Thyroid gland (tissue), 4 donors: ENCODE measurements at regions not wholly inside any gene's neighbourhood (a gene's known extent, or its start where the extent isn't known, plus 50 kb on each side); places are given as distances from the start of the nearest gene placed in this dataset.
"Not testable (repeated sequence)": the region's sequence is repeated elsewhere in the genome, so short reads cannot be mapped to it uniquely, and the experiment has no call there.

Source experiments
- DNase-seq, 2 donors: peaks; one replicate each; pipeline ENCODE4 v3.0.0-alpha.2; 2019
- H3K27ac ChIP-seq, 3 donors: fragments of 200-600 bp; sonication (generic); 1 replicate in 2 of 3; 2 replicates in 1 of 3; pipeline ENCODE4 v1.5.1; 2016 to 2019; ENCODE audit warnings: mild to moderate bottlenecking in 1 of 3, moderate library complexity in 1 of 3
- H3K27me3 ChIP-seq: fragments of 200-600 bp; sonication (generic); one replicate; pipeline ENCODE4 v1.5.1; 2019
- H3K36me3 ChIP-seq, 2 donors: fragments of 200-600 bp; sonication (generic); one replicate each; pipeline ENCODE4 v1.5.1; 2016 to 2019
- H3K4me1 ChIP-seq, 2 donors: fragments of 200-600 bp; sonication (generic); one replicate each; pipeline ENCODE4 v1.5.1; 2017 to 2019
- H3K4me3 ChIP-seq, 3 donors: fragments of 200-600 bp; sonication (generic); replicated peaks in 1 of 3; 1 replicate in 2 of 3; 2 replicates in 1 of 3; pipeline ENCODE4 v1.5.1; 2016; ENCODE audit warnings: mild to moderate bottlenecking in 1 of 3
- H3K9me3 ChIP-seq: fragments of 200-600 bp; sonication (generic); one replicate; pipeline ENCODE4 v1.5.1; 2017
- WGBS, 2 donors: methylation state at CpG; one replicate each; pipeline ENCODE4 v1.1.5; 2017; 5-methylcytosine and 5-hydroxymethylcytosine counted together
- intact Hi-C: fragments of 100-400 bp; cut with DNase I; formaldehyde crosslinking; loops from one replicate; pipeline ENCODE4 v1.15.1; 2023

DNA sequence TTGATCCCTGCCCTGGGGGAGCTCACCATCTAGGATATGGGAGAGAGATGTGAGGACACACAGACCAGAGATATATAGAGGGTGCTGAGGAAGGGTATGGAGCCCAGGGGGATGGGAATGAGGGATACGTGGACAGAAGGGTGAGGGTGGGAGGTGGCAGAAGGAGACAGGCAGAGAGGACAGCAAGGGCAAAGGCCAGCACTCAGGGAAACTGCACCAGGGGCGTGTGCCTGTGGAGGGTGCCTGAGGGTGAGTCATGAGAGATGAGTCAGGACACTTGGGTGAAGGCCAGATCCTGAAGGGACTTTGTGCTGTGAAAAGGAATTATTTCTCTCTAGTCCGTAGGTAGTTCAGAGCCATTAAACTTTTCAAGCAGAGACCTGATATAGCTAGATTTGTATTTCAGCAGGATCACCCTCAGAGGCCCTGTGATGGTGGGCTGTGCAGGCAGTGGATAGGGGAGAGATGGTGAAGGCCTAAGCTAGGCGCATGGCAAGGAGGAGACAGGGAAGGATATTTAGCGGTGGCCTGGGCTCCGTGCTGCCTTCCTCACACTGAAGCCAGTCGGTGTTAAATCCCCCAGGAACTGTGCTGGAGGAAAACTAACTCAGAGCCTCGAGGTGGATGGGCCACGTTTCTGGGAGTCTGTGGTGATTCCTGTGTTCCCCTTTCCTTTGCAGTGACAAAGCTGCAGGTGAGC is 3075.0 kb downstream of the RPIA start:
- WGBS, 2 donors: 66 to 72% methylated on average over 8 to 9 of the region's 9 CpGs
- H3K27ac ChIP-seq, DNase-seq, H3K4me1 ChIP-seq, H3K36me3 ChIP-seq, H3K27me3 ChIP-seq, intact Hi-C loops, H3K4me3 ChIP-seq, H3K9me3 ChIP-seq: not testable (repeated sequence)

DNA sequence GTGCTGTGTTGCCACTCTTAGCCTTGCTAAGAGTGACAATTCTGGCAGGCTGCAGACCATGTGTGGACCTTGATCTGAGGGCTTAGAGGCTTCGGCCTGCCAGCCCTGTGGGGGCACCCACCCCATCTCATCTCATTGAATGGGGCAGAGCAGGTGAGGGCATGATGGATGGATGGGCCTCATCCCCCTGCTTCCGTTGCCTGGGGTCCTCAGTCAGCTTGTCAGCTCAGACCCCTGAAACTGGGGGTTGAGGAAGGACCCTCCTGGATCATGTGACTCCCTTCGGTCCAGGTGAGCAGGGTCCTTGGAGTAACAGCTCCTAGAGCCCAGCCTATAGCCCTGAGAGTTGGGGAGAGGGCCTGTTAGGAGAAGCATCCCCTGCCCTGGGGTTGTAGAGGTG is 3076.8 kb downstream of the RPIA start:
- H3K4me3 ChIP-seq, H3K36me3 ChIP-seq, DNase-seq, H3K4me1 ChIP-seq, H3K27me3 ChIP-seq, H3K9me3 ChIP-seq, H3K27ac ChIP-seq, intact Hi-C loops: not testable (repeated sequence)
- WGBS, 2 donors: 85% methylated on average over 2 of the region's 3 CpGs

DNA sequence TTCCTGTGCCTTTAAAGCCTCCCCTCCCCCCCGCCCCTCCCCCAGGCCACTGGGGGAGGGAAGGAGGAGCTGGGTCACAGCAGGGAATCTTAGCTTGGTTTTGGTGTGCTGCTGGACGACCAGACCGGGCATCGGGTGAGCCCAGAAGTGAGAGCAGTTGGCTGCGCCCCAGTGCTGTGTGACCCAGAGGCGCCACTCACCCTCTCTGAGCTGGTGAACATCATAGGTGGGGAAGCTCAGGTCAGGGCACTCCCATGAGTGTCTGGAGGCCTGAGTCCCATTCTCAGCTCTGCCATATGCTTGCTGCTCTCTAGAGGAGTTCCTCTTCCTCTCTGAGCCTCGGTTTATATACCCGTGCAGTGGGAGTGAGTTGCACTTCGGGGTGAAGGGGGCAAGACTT is 3077.5 kb downstream of the RPIA start:
- 74 to 76% methylated on average over 4 to 6 of the region's 9 CpGs for WGBS, 2 donors
- H3K4me1 ChIP-seq, H3K27me3 ChIP-seq, H3K36me3 ChIP-seq, intact Hi-C loops, H3K9me3 ChIP-seq, H3K4me3 ChIP-seq, DNase-seq, H3K27ac ChIP-seq: not testable (repeated sequence)

DNA sequence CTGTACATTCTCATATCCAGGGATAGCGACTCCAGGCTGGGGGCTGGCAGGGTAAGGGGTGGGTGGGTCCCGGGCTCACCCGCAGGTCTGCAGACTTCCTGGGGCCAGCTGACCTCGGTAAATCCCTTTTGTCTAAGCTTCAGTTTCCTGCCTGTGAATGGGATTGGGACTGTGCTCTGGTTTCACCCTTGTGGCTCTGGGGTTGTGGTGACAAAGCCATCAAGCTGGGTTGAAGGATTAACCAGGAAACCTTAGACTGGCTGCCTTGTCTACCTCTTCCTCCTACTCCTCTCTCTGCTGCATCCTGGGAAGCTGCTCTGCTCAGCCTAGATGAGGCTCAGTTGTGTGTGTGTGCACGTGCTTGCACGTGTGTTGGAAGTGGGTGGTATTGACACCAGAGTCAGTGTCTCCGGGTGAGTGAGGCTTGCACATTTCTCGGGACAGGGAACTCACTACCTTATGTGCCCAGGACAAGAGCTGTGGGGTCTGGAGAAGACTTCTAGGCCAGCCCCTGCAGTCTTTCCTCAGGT is 3078.6 kb downstream of the RPIA start:
- H3K36me3 ChIP-seq, H3K27ac ChIP-seq, H3K27me3 ChIP-seq, DNase-seq, H3K9me3 ChIP-seq, H3K4me1 ChIP-seq, intact Hi-C loops, H3K4me3 ChIP-seq: not testable (repeated sequence)
- whole genome bisulfite sequencing, 2 donors: 80% methylated on average over 1 of the region's 8 CpGs; no CpG with 5 or more reads in 1 of the 2 donors

DNA sequence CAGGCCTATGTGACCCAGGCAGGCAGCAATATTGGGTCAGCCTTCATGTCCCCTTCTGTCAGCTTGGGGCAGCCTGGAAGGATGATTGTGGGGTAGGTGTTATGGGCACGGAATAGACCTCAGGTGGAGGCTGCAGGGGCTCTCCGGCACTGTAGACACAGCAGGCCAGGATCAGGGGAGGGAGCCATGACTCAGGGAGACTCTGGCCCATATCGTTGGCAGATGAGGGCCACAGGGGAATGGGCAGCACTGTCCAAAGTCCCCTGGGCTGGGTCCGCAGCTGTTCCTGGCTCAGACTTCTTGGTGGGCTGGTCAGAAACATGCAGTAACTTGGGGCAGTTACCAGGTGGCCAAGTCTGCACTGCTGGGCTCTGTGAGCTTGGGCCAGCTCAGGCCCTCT is 3080.1 kb downstream of the RPIA start:
- intact Hi-C loops, H3K9me3 ChIP-seq, H3K4me1 ChIP-seq, DNase-seq, H3K27ac ChIP-seq, H3K4me3 ChIP-seq, H3K27me3 ChIP-seq, H3K36me3 ChIP-seq: not testable (repeated sequence)
- whole genome bisulfite sequencing, 2 donors: no CpG with 5 or more reads among the region's 4 CpGs

DNA sequence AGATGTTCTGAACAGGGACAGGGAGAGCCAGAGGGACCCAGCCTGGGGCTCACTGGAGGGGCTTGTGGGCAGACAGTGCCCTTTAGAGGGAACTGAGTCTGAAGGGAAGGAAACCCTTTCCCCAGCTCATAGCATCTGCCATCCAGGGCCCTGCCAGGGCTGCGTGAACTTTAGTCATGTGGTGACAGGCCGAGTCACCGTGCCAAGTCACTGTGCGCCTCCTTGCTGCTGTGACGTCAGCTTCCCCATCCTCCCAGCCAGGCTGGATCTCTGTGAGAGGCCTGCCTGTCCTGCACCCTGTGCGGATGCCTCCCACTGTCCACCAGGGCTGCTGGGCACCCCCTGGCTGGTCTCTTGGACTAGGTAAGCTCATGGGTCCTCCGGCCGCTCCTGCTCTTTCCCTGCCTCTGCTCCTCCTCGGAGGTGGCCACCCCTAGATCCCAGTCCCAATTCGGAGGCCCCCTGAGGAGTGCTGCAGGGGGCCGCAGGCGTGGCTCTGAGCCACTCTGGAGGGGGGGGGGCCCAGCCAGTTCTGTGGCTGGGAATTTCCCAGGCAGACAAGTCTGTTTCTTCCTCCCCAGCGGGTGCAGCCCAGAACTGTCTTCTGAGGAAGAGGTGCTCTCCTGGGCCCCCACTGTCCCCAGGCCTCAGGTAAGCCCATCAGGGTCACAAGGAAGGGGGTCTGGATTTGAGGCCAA is 3080.9 kb downstream of the RPIA start:
- H3K27ac ChIP-seq, H3K4me3 ChIP-seq, intact Hi-C loops, H3K36me3 ChIP-seq, DNase-seq, H3K27me3 ChIP-seq, H3K9me3 ChIP-seq, H3K4me1 ChIP-seq: not testable (repeated sequence)
- 82% methylated on average over 4 of the region's 13 CpGs; no CpG with 5 or more reads in 1 of the 2 donors for WGBS, 2 donors

DNA sequence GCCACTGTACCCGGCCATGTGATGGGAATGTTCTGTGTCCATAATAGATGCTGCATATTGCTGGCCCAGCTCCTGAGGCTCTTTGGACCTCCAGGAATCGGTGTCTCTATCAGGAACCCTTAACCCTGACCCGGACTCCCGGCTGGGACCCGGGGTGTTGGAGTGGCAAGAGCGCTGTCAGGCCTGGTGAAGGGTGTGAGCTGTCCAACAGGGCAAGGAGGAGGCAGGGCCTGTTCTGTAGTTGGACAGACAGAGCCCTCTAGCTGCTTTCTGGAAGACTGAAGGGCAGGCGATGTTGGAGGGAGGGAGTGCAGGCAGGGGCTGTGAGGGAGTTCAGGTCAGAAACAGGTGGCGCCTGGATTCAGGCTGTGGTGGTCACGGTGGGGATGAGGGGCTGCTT is 3082.3 kb downstream of the RPIA start:
- H3K4me3 ChIP-seq, H3K27me3 ChIP-seq, H3K27ac ChIP-seq, H3K36me3 ChIP-seq, H3K4me1 ChIP-seq, H3K9me3 ChIP-seq, intact Hi-C loops, DNase-seq: not testable (repeated sequence)
- 50 to 80% methylated on average over 1 to 2 of the region's 9 CpGs for WGBS, 2 donors

DNA sequence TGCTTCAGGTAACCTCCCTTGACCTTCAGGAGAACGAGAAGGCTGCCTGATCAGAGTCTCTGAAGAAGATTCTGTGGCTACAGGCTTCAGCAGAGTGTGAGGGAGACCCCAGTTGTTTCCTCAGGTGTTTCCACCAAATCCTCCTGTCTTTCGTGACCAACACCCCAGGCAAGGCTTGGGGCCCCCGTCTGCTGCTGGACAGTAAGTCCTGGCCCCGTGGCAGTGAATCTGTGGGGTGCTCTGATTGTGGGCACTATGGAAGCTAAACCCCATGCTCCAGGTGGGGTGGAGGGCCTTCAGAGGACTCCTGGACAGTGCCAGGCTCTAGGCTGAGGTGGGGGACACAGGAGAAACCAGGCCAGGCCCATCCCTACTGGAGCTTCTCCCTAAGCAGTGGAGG is 3083.7 kb downstream of the RPIA start:
- 71 to 90% methylated on average over 4 of the region's 4 CpGs for WGBS, 2 donors
- DNase-seq, H3K36me3 ChIP-seq, H3K9me3 ChIP-seq, H3K4me3 ChIP-seq, H3K27me3 ChIP-seq, H3K4me1 ChIP-seq, intact Hi-C loops, H3K27ac ChIP-seq: not testable (repeated sequence)

DNA sequence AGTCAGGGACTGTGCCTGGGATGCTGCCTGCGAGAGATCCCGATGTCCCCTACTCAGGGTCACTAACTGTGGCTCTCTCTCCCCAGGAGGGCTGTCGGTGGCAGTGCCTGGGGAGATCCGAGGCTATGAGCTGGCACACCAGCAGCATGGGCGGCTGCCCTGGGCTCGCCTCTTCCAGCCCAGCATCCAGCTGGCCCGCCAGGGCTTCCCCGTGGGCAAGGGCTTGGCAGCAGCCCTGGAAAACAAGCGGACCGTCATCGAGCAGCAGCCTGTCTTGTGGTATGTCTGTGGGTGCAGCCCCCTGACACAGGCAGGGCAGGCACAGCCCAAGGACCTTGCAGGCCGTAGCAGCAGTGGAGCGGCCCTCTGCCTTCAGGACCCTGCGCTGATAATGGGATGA is 3088.9 kb downstream of the RPIA start:
- intact Hi-C loops, H3K4me1 ChIP-seq, H3K27me3 ChIP-seq, DNase-seq, H3K27ac ChIP-seq, H3K4me3 ChIP-seq, H3K36me3 ChIP-seq, H3K9me3 ChIP-seq: not testable (repeated sequence)
- WGBS, 2 donors: 100% methylated on average over 3 of the region's 14 CpGs

DNA sequence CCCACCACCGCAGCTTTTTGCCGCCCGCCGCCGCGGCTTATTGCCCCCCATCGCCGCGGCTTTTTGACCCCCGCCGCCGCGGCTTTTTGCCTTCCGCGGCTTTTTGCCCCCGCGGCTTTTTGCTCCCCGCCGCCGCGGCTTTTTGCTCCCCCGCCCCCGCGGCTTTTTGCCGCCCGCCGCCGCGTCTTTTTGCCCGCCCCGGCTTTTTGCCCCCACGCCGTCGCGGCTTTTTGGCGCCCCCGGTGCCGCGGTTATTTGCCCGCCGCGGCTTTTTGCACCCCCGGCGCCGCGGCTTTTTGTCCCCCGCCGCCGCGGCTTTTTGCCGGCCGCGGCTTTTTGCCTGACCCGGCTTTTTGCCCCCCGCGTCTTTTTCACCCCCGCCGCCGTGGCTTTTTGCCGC is 3061.8 kb upstream of the TEKT4 start:
- H3K36me3 ChIP-seq, H3K27me3 ChIP-seq, intact Hi-C loops, H3K4me3 ChIP-seq, H3K27ac ChIP-seq, DNase-seq, H3K9me3 ChIP-seq, H3K4me1 ChIP-seq: not testable (repeated sequence)
- WGBS, 2 donors: no CpG with 5 or more reads among the region's 60 CpGs
